ENCODE measurements at regions not wholly inside any gene's neighbourhood (a gene's known extent, or its start where the extent isn't known, plus 50 kb on each side); places are given as distances from the start of the nearest gene placed in this dataset.

DNA sequence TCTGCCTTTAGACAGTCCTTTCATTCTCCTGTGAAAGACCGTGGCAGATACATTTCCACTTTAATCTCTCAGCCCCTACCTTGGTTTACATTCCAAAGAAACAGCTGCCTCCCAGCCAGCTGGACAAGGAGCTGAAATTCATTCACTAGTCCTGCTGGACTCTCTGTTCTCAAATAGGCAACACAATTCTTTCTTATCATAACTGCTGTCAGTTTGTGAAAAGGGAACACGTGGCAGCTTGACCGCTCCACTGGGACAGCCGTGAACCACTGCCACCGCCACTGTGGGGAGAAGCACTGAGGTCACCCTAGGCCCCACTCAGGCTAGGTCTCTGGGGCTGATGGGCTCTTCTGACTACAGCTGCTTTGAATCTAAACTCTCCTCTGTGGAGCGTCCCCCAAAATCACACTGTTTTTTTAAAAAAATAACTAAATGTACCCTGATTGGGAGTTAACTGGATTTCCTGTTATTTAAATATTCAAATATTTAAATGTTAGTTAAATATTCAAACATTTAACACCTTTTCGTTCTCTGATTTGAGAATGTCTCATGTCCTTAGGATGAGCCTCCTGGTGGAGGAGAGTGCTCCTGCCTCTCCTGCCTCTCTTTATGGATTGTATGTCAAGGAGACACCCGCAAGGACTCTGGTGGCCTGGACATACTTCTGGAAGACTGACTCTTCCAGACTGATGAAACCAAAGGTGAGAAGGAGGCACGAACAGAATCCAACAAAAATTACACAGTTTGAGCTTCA lies 120.1 kb downstream of the BOD1 start:
- Histone ChIP-seq H3K9me3 (no peaks in the 10 kb centered on the region), H3K4me3 (no peak overlapping the region), H3K4me1 (no peaks in the 10 kb centered on the region), H3K27ac (no peak overlapping the region), H3K27me3 (no peaks in the 10 kb centered on the region), H3K36me3 (no peaks in the 10 kb centered on the region)
- ATAC-seq (ENCODE audit: low FRiP score in 2 of 2) (no peak), DNase-seq (no peak)
- WGBS, 2 donors, result 53 to 66% methylated on average over 9 of the region's 9 CpGs
- TF ChIP-seq POLR2AphosphoS5 (IDR thresholded peaks at IDR 0.05) (no peak), CTCF (IDR thresholded peaks at IDR 0.05) (no peak), EP300 (IDR thresholded peaks at IDR 0.05) (no peak), POLR2A (IDR thresholded peaks at IDR 0.05) (no peak)

DNA sequence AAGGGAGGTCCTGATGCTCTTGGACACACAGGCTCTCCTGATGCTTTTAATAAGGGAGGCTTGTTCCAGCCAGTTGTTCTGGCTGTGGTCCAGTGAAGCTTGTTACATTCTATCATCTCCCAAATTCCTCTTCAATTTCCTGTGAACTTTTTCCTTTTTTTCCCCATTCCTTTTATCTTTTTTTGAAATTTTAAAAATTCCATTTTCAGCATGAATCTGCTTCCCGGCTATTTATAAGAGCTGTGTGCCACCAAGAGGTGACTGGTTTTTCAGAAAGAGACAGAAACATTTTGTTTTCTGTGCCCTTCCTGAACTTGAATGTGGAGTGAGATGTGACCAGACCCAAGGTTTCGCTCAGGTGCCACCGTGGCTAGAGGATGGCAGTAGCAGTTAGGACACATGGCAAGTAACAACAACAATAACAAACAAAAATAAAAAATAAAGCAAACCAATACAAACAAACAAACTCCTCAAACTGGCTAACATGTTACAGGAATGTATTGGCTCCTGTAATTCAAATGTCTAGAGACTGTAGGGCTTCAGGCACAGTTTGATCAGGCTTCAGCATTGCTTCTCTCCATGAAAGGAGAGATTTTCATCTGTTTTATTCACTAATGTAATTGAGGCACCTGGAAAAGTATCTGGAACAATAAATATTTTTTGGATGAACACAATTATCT lies 121.1 kb downstream of the BOD1 start:
- no peak for ATAC-seq (ENCODE audit: low FRiP score in 2 of 2)
- TF ChIP-seq POLR2AphosphoS5 (IDR thresholded peaks at IDR 0.05) (no peak), EP300 (IDR thresholded peaks at IDR 0.05) (no peak), CTCF (IDR thresholded peaks at IDR 0.05) (no peak), POLR2A (IDR thresholded peaks at IDR 0.05) (no peak)
- no peaks in the 10 kb centered on the region for H3K27me3 ChIP-seq
- no peak overlapping the region for H3K4me3 ChIP-seq
- no peaks in the 10 kb centered on the region for H3K9me3 ChIP-seq
- no peaks in the 10 kb centered on the region for H3K36me3 ChIP-seq
- no peak for DNase-seq
- 83 to 90% methylated on average over 3 of the region's 3 CpGs for WGBS, 2 donors
- H3K27ac ChIP-seq, result no peak overlapping the region
- no peaks in the 10 kb centered on the region for H3K4me1 ChIP-seq

DNA sequence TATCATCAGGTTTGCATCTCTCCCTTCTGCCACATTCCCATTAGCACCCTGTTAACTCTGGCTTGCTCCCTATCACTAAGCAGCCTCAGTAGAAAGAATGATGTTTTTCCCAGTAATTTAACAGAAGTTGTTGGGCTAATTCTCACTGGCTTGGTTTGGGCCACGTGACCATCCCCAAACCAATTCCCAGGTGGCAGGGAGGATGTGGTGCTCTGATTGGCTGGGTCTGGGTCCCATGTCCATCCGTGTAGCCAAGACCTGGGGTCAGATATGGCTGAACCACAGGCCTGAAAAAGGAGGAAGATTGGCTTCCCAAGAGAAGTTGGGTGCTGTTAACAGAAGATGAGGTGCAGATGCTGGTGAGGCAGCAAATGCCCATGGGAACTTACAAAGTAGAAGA lies 122.0 kb downstream of the BOD1 start:
- Histone ChIP-seq H3K27me3 (no peaks in the 10 kb centered on the region), H3K4me3 (no peak overlapping the region), H3K27ac (no peak overlapping the region), H3K9me3 (no peaks in the 10 kb centered on the region), H3K4me1 (no peaks in the 10 kb centered on the region), H3K36me3 (no peaks in the 10 kb centered on the region)
- TF ChIP-seq EP300 (IDR thresholded peaks at IDR 0.05), result no peak
- TF ChIP-seq CTCF (IDR thresholded peaks at IDR 0.05), result no peak
- no peak for TF ChIP-seq POLR2A (IDR thresholded peaks at IDR 0.05)
- ATAC-seq (ENCODE audit: low FRiP score in 2 of 2), result no peak
- DNase-seq, result no peak
- 67 to 78% methylated on average over 2 of the region's 2 CpGs for WGBS, 2 donors

- DNase-seq (no peak), ATAC-seq (ENCODE audit: low FRiP score in 2 of 2) (no peak)
- TF ChIP-seq POLR2AphosphoS5 (IDR thresholded peaks at IDR 0.05), result no peak
- no peak for TF ChIP-seq CTCF (IDR thresholded peaks at IDR 0.05)
- TF ChIP-seq EP300 (IDR thresholded peaks at IDR 0.05), result no peak
- TF ChIP-seq POLR2A (IDR thresholded peaks at IDR 0.05), result no peak
- no peaks in the 10 kb centered on the region for H3K4me1 ChIP-seq
- no peak overlapping the region for H3K27ac ChIP-seq
- H3K4me3 ChIP-seq, result no peak overlapping the region
- H3K36me3 ChIP-seq, result no peaks in the 10 kb centered on the region
- no peaks in the 10 kb centered on the region for H3K9me3 ChIP-seq
- WGBS, 2 donors, result 77 to 79% methylated on average over 6 of the region's 6 CpGs
- no peaks in the 10 kb centered on the region for H3K27me3 ChIP-seq
These were observed 122.6 kb downstream of the BOD1 start for GRCh38 chr5:173493846-173494245.

DNA sequence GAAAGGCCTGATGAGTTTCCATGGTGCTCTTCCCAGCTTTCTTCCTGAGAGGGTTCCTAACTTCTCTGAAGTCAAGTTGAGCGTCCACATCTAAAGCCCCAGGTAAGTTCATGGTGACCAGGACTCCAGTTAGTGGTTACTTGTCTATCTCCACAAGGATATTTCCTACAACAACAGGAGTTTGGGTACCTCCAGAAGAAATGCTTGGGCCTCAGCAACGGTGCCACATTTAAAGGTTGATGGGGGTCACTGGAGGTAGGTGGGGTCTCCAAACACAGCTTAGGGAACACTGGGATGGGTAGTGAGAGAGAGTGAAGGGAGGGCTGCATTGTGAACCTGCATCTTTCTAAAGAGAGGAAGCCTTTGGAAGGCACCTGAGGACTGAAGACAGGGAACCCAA lies 123.4 kb downstream of the BOD1 start:
- Histone ChIP-seq H3K27me3 (no peaks in the 10 kb centered on the region), H3K4me1 (no peaks in the 10 kb centered on the region), H3K4me3 (no peak overlapping the region), H3K27ac (no peak overlapping the region), H3K9me3 (no peaks in the 10 kb centered on the region), H3K36me3 (no peaks in the 10 kb centered on the region)
- DNase-seq, result no peak
- ATAC-seq (ENCODE audit: low FRiP score in 2 of 2), result no peak
- TF ChIP-seq POLR2AphosphoS5 (IDR thresholded peaks at IDR 0.05) (no peak), POLR2A (IDR thresholded peaks at IDR 0.05) (no peak), EP300 (IDR thresholded peaks at IDR 0.05) (no peak), CTCF (IDR thresholded peaks at IDR 0.05) (no peak)
- WGBS, 2 donors, result 79 to 80% methylated on average over 2 of the region's 2 CpGs
